Spleen (tissue), 11 donors: ENCODE measurements at regions not wholly inside any gene's neighbourhood (a gene's known extent, or its start where the extent isn't known, plus 50 kb on each side); places are given as distances from the start of the nearest gene placed in this dataset.

Experiments used
- DNase-seq: peaks from one replicate; pipeline ENCODE4 v3.0.0-alpha.2; 2020
- H3K27ac ChIP-seq, 8 donors: fragments of 200-600 bp; sonication (generic) in 7 of 8; 1 replicate in 4 of 8; 2 replicates in 4 of 8; pipeline versions ENCODE4 v1.5.0 to v1.8.0; 2016 to 2021; ENCODE audit warnings: inconsistent platforms in 4 of 8, mild to moderate bottlenecking in 4 of 8, moderate library complexity in 1 of 8
- H3K27me3 ChIP-seq, 7 donors: fragments of 200-600 bp; sonication (generic) in 6 of 7; replicated peaks in 1 of 7; 1 replicate in 4 of 7; 2 replicates in 3 of 7; pipeline versions ENCODE4 v1.5.0 to v1.8.0; 2016 to 2021; ENCODE audit warnings: inconsistent platforms in 3 of 7, mild to moderate bottlenecking in 1 of 7
- H3K36me3 ChIP-seq, 6 donors: fragments of 200-600 bp; sonication (generic) in 5 of 6; 1 replicate in 4 of 6; 2 replicates in 2 of 6; pipeline versions ENCODE4 v1.5.0 to v1.8.0; 2016 to 2021; ENCODE audit warnings: inconsistent platforms in 2 of 6
- H3K4me1 ChIP-seq, 6 donors: fragments of 200-600 bp; sonication (generic) in 5 of 6; 1 replicate in 3 of 6; 2 replicates in 3 of 6; pipeline versions ENCODE4 v1.5.0 to v1.8.0; 2016 to 2021; ENCODE audit warnings: inconsistent platforms in 3 of 6
- H3K4me3 ChIP-seq, 8 donors: fragments of 200-600 bp; sonication (generic) in 7 of 8; 1 replicate in 4 of 8; 2 replicates in 4 of 8; pipeline versions ENCODE4 v1.5.0 to v1.8.0; 2016 to 2021; ENCODE audit warnings: inconsistent platforms in 4 of 8, mild to moderate bottlenecking in 4 of 8, moderate library complexity in 2 of 8
- H3K9me3 ChIP-seq, 8 donors: fragments of 200-600 bp; sonication (generic) in 7 of 8; 1 replicate in 4 of 8; 2 replicates in 4 of 8; pipeline versions ENCODE4 v1.5.0 to v1.8.0; 2016 to 2021; ENCODE audit warnings: inconsistent platforms in 4 of 8
- POLR2A ChIP-seq, 3 donors: fragments of 450-650 bp; IDR thresholded peaks; one replicate each; pipeline ENCODE4 v1.5.1; 2017; ENCODE audit warnings: antibody characterized with exemption in 3 of 3, mild to moderate bottlenecking in 1 of 3
- POLR2AphosphoS5 ChIP-seq, 3 donors: sonication (generic); formaldehyde crosslinking; IDR thresholded peaks; one replicate each; pipeline ENCODE4 v1.5.1; 2017; ENCODE audit warnings: antibody characterized with exemption in 3 of 3
- WGBS, 5 donors: extraction: QIAGEN DNeasy Blood & Tissue Kit in 3 of 5; methylation state at CpG; one replicate each; pipeline versions ENCODE4 v1.1.5 to v1.1.7; 2013 to 2018; 5-methylcytosine and 5-hydroxymethylcytosine counted together
- intact Hi-C: fragments of 100-400 bp; cut with DNase I; formaldehyde crosslinking; loops from one replicate; pipeline ENCODE4 v1.15.0; 2023; ENCODE audit warnings: low total_unique reads
- TF ChIP-seq, protein P1 (sequence below), 11 experiments: fragments of 200-600 bp in 7 of 11; fragments of 450-650 bp in 4 of 11; sonication (generic) in 4 of 11; IDR thresholded peaks in 8 of 11; conservative IDR thresholded peaks in 3 of 11; 1 replicate in 7 of 11; 2 replicates in 4 of 11; pipeline versions ENCODE4 v1.4.0 to v1.8.0; 2016 to 2021; ENCODE audit warnings: antibody characterized with exemption in 11 of 11, inconsistent platforms in 4 of 11, mild to moderate bottlenecking in 1 of 11
- donor health status: healthy with polysubstance abuse.
- donor health status: DM: no; HTN: no; CAD: no; lungs with moderate emphysema.
- donor health status: DM: no; HTN: no; CAD: no.
- donor health status: Bipolar disorder and iron deficiency.
- donor health status: healthy.
- donor health status: DM: no; HTN: no; CAD: no.
- donor health status: DM: yes; HTN: yes; CAD: no.

DNA sequence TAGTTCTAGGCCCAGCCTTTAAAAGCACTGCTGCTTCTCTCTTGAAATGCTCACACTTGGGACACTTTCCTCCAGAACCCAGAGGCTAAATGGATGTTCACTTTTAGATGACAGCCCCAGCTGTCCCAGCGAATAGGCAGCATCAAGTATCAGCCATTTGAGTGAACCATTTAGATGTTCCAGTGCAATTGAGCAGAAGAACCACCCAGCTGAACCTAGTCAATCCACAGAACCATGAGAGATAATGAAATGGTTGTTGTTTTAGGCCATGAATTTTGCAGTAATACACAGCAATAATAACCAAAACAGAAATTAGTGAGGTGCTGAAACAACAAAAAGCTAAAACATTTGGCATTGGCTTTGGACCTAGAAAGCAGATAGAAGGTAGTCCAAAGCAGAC, 273.9 kb downstream of the ETV1 start:
- intact Hi-C loops: no loop called here
- no peak overlapping the region for H3K4me3 ChIP-seq
- no peaks in the 10 kb centered on the region for H3K27me3 ChIP-seq
- peaks cover 0 to 17% (median 8%) of the 10 kb centered on the region in 8 donors for H3K9me3 ChIP-seq
- no peaks in the 10 kb centered on the region for H3K36me3 ChIP-seq
- no peak for TF ChIP-seq POLR2A (IDR thresholded peaks at IDR 0.05)
- TF ChIP-seq, protein P1, sequence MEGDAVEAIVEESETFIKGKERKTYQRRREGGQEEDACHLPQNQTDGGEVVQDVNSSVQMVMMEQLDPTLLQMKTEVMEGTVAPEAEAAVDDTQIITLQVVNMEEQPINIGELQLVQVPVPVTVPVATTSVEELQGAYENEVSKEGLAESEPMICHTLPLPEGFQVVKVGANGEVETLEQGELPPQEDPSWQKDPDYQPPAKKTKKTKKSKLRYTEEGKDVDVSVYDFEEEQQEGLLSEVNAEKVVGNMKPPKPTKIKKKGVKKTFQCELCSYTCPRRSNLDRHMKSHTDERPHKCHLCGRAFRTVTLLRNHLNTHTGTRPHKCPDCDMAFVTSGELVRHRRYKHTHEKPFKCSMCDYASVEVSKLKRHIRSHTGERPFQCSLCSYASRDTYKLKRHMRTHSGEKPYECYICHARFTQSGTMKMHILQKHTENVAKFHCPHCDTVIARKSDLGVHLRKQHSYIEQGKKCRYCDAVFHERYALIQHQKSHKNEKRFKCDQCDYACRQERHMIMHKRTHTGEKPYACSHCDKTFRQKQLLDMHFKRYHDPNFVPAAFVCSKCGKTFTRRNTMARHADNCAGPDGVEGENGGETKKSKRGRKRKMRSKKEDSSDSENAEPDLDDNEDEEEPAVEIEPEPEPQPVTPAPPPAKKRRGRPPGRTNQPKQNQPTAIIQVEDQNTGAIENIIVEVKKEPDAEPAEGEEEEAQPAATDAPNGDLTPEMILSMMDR (IDR thresholded peaks at IDR 0.05 in 8 of 11, conservative IDR thresholded peaks at IDR 0.05 in 3 of 11): no peak
- TF ChIP-seq POLR2AphosphoS5 (IDR thresholded peaks at IDR 0.05): no peak
- 58 to 87% (median 82%) methylated on average over 1 of the region's 1 CpG for whole genome bisulfite sequencing, 5 donors
- DNase-seq: no peak
- H3K27ac ChIP-seq: no peak overlapping the region
- H3K4me1 ChIP-seq: no peaks in the 10 kb centered on the region

- Histone ChIP-seq H3K4me3 (no peak overlapping the region), H3K27me3 (no peaks in the 10 kb centered on the region), H3K36me3 (no peaks in the 10 kb centered on the region), H3K9me3 (peaks cover 0 to 17% (median 8%) of the 10 kb centered on the region in 8 donors), H3K27ac (no peak overlapping the region), H3K4me1 (no peaks in the 10 kb centered on the region)
- DNase-seq: no peak
- intact Hi-C loops: no loop called here
- TF ChIP-seq POLR2A (IDR thresholded peaks at IDR 0.05): no peak
- TF ChIP-seq POLR2AphosphoS5 (IDR thresholded peaks at IDR 0.05): no peak
- TF ChIP-seq, protein P1 (IDR thresholded peaks at IDR 0.05 in 8 of 11, conservative IDR thresholded peaks at IDR 0.05 in 3 of 11): no peak
- 42 to 72% (median 54%) methylated on average over 2 of the region's 2 CpGs for WGBS, 5 donors
These were observed 272.4 kb downstream of the ETV1 start for GRCh38 chr7:13717031-13717430.

DNA sequence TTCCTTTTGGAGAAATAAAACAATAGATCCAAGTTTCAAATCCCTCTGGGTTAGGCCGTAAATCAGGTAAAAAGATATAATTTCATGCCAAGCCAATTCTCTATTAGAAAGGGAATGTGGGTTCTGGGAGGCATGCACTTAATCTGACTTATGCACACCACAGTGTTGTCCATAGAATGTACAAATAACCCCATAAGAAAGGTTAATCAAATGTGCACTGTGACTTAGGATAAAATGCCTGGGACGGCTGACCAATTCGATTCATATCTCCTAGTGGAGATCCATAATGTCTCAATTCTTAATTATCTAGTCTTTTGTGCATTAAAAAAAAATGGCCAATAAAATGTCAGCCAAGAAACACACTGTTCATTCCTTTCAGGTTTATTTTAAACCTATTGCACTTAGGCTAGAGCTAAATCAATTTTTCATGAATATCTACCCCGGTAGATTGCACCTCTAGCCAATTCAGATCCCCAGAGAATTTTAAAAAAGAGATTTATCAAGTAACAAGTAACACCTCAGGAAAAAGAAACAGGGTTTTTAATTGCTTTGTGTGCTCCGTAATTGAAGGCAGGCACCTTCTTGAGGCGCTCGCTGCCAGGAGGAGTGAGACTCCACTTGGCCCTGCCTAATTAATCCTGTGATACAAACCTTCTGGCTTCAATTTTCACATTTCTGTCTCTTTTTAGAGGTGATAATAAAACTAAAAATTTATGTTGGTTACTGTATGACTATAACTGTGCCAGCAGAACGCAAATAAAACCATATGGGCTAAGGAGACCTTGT, 265.1 kb downstream of the ETV1 start:
- Histone ChIP-seq H3K27me3 (no peaks in the 10 kb centered on the region), H3K27ac (no peak overlapping the region), H3K4me1 (no peaks in the 10 kb centered on the region), H3K9me3 (peaks cover 0 to 7% (median 2%) of the 10 kb centered on the region in 8 donors), H3K4me3 (no peak overlapping the region), H3K36me3 (no peaks in the 10 kb centered on the region)
- intact Hi-C loops: no loop called here
- 84 to 92% (median 88%) methylated on average over 8 of the region's 8 CpGs for WGBS, 5 donors
- no peak for TF ChIP-seq POLR2AphosphoS5 (IDR thresholded peaks at IDR 0.05)
- TF ChIP-seq POLR2A (IDR thresholded peaks at IDR 0.05): no peak
- TF ChIP-seq, protein P1 (IDR thresholded peaks at IDR 0.05 in 8 of 11, conservative IDR thresholded peaks at IDR 0.05 in 3 of 11): no peak
- DNase-seq: no peak

- peaks cover 0 to 7% (median 2%) of the 10 kb centered on the region in 8 donors for H3K9me3 ChIP-seq
- 61 to 72% (median 69%) methylated on average over 6 of the region's 6 CpGs for WGBS, 5 donors
- H3K27ac ChIP-seq: no peak overlapping the region
- no peaks in the 10 kb centered on the region for H3K27me3 ChIP-seq
- no peak for DNase-seq
- intact Hi-C loops: no loop called here
- H3K4me3 ChIP-seq: no peak overlapping the region
- H3K36me3 ChIP-seq: no peaks in the 10 kb centered on the region
- TF ChIP-seq POLR2AphosphoS5 (IDR thresholded peaks at IDR 0.05) (no peak), POLR2A (IDR thresholded peaks at IDR 0.05) (no peak)
- TF ChIP-seq, protein P1 (IDR thresholded peaks at IDR 0.05 in 8 of 11, conservative IDR thresholded peaks at IDR 0.05 in 3 of 11): no peak
- no peaks in the 10 kb centered on the region for H3K4me1 ChIP-seq
These were observed 264.4 kb downstream of the ETV1 start for GRCh38 chr7:13724977-13725566.
